C4-2B (cell line): ENCODE measurements at regions not wholly inside any gene's neighbourhood (a gene's known extent, or its start where the extent isn't known, plus 50 kb on each side); places are given as distances from the start of the nearest gene placed in this dataset.

Experiments used
- CTCF ChIP-seq: fragments of 450-650 bp; conservative IDR thresholded peaks from 2 replicates; pipeline ENCODE4 v1.5.1; 2017; ENCODE audit warnings: mild to moderate bottlenecking
- ZFX ChIP-seq: fragments of 450-650 bp; IDR thresholded peaks from 2 replicates; pipeline ENCODE4 v1.6.1; 2017

GRCh38 chr6:98695091-98695801, 139.1 kb upstream of the POU3F2 start:
- TF ChIP-seq CTCF = no peak
- no peak for TF ChIP-seq ZFX
